Spleen (tissue), 7 donors: ENCODE measurements at regions not wholly inside any gene's neighbourhood (a gene's known extent, or its start where the extent isn't known, plus 50 kb on each side); places are given as distances from the start of the nearest gene placed in this dataset.

Experiments used
- POLR2A ChIP-seq, 3 donors: fragments of 450-650 bp; IDR thresholded peaks; one replicate each; pipeline ENCODE4 v1.5.1; 2017; ENCODE audit warnings: antibody characterized with exemption in 3 of 3, mild to moderate bottlenecking in 1 of 3
- POLR2AphosphoS5 ChIP-seq, 3 donors: sonication (generic); formaldehyde crosslinking; IDR thresholded peaks; one replicate each; pipeline ENCODE4 v1.5.1; 2017; ENCODE audit warnings: antibody characterized with exemption in 3 of 3
- TF ChIP-seq, protein P1 (sequence below), 11 experiments: fragments of 200-600 bp in 7 of 11; fragments of 450-650 bp in 4 of 11; sonication (generic) in 4 of 11; IDR thresholded peaks in 8 of 11; conservative IDR thresholded peaks in 3 of 11; 1 replicate in 7 of 11; 2 replicates in 4 of 11; pipeline versions ENCODE4 v1.4.0 to v1.8.0; 2016 to 2021; ENCODE audit warnings: antibody characterized with exemption in 11 of 11, inconsistent platforms in 4 of 11, mild to moderate bottlenecking in 1 of 11
- donor health status: DM: no; HTN: no; CAD: no; lungs with moderate emphysema.
- donor health status: DM: no; HTN: no; CAD: no.
- donor health status: DM: no; HTN: no; CAD: no.

DNA sequence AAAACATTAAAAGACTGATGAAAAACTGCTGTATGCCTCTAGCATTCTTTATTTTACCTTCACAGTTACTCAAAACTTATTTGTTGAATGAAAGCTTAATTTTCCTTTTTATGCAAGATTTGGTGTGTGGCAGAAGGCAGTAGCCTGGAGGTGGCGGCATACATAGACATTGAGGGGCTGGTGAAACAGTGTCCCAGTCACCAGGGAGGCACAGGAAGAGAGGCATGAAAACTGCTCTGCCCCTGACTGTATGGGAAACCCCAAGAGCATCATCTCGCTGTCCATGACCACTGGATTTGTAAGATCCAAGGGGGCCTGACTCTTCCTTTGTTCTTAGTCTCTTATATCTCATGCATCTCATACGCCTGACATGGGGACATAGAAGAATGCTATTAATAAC, 493.7 kb upstream of the GOLIM4 start:
- TF ChIP-seq, protein P1, sequence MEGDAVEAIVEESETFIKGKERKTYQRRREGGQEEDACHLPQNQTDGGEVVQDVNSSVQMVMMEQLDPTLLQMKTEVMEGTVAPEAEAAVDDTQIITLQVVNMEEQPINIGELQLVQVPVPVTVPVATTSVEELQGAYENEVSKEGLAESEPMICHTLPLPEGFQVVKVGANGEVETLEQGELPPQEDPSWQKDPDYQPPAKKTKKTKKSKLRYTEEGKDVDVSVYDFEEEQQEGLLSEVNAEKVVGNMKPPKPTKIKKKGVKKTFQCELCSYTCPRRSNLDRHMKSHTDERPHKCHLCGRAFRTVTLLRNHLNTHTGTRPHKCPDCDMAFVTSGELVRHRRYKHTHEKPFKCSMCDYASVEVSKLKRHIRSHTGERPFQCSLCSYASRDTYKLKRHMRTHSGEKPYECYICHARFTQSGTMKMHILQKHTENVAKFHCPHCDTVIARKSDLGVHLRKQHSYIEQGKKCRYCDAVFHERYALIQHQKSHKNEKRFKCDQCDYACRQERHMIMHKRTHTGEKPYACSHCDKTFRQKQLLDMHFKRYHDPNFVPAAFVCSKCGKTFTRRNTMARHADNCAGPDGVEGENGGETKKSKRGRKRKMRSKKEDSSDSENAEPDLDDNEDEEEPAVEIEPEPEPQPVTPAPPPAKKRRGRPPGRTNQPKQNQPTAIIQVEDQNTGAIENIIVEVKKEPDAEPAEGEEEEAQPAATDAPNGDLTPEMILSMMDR (IDR thresholded peaks at IDR 0.05 in 8 of 11, conservative IDR thresholded peaks at IDR 0.05 in 3 of 11): no peak
- TF ChIP-seq POLR2A (IDR thresholded peaks at IDR 0.05) (no peak), POLR2AphosphoS5 (IDR thresholded peaks at IDR 0.05) (no peak)
